ENCODE measurements at regions not wholly inside any gene's neighbourhood (a gene's known extent, or its start where the extent isn't known, plus 50 kb on each side); places are given as distances from the start of the nearest gene placed in this dataset.

DNA sequence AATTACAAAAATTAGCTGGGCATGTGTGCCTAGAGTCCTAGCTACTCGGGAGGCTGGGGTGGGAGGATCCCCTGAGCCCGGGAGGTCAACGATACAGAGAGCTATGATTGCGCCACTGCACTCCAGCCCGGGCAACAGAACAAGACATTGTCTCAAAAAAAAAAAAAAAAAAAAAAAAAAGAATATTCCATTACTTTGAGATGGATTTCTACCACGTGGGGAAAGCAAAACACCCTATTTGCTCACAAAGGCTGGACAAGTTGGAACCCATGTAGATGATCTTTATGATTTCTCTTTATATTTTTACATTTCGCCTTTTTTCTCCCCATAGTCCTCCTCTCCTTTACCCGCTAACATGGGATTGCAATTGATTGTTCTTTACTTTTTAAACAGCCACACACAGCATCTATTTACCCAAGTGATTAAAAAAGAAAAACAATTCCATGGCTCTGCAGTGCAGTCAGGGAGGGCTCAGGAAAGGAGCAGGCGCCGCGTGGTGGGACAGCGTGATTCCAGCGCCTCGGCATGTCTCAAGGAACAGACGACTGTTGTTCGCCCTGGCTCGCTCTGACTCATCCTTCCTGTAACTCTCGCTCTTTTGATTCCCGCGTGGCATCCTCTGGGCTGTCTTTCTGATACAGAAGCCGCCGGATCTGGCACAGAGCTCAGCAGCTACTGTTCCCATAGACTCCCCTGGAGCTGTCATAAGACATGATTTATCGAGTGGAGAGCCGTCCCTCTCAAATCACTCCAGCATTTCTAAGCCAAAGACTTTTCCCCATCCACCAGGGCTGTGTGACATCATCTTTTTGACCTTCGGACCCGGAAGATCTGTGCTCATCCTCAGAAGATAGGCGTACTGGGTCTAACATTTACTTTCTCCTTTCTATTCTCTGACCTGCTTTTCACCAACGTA is 230.4 kb upstream of the AGAP1 start:
- Histone ChIP-seq H2AFZ (ENCODE audit: low read length) (peak overlapping the region; percentile 73), H3K9me3 (ENCODE audit: low read depth, low read length) (no peaks in the 10 kb centered on the region), H4K20me1 (ENCODE audit: insufficient read depth, low read length) (no peaks in the 10 kb centered on the region), H3K27ac (ENCODE audit: low read depth, low read length) (peak overlapping the region; percentile 56), H3K79me2 (ENCODE audit: insufficient read depth, low read length) (no peaks in the 10 kb centered on the region), H3K36me3 (ENCODE audit: insufficient read depth, low read length) (no peaks in the 10 kb centered on the region), H3K4me2 (ENCODE audit: insufficient read depth, low read length) (peak overlapping the region; percentile 78), H3K27me3 (ENCODE audit: insufficient read depth, low read length) (no peaks in the 10 kb centered on the region), H3K4me3 (ENCODE audit: insufficient read depth, low read length) (peak overlapping the region; percentile 55), H3K4me1 (ENCODE audit: insufficient read depth, low read length) (peaks cover 26% of the 10 kb centered on the region)
- TF ChIP-seq, protein P1, sequence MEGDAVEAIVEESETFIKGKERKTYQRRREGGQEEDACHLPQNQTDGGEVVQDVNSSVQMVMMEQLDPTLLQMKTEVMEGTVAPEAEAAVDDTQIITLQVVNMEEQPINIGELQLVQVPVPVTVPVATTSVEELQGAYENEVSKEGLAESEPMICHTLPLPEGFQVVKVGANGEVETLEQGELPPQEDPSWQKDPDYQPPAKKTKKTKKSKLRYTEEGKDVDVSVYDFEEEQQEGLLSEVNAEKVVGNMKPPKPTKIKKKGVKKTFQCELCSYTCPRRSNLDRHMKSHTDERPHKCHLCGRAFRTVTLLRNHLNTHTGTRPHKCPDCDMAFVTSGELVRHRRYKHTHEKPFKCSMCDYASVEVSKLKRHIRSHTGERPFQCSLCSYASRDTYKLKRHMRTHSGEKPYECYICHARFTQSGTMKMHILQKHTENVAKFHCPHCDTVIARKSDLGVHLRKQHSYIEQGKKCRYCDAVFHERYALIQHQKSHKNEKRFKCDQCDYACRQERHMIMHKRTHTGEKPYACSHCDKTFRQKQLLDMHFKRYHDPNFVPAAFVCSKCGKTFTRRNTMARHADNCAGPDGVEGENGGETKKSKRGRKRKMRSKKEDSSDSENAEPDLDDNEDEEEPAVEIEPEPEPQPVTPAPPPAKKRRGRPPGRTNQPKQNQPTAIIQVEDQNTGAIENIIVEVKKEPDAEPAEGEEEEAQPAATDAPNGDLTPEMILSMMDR (IDR thresholded peaks at IDR 0.05; ENCODE audit: extremely low read depth, low read depth, low read length): no peak
- peak; percentile 91 for DNase-seq (ENCODE audit: insufficient read length, low spot score, missing footprints)

DNA sequence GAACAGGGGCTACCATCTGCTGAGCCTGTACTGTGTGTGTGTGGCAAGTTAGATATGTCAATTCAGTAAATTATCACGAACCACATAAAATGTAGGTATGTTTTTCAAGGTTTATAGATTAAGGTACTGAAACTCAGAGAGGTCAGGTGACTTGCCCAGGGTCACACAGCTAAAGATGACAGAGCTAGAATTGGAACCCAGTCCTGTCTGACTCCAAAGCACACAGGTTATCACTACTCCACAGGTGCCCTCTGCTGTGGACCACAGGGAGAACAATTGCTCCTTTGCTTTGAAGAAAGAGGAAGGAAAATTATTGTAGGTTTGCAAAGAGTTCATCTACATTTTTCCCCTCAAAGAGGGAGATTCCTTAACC is 229.7 kb upstream of the AGAP1 start:
- no peaks in the 10 kb centered on the region for H3K27me3 ChIP-seq (ENCODE audit: insufficient read depth, low read length)
- no peak for DNase-seq (ENCODE audit: insufficient read length, low spot score, missing footprints)
- peaks cover 32% of the 10 kb centered on the region for H3K4me1 ChIP-seq (ENCODE audit: insufficient read depth, low read length)
- H4K20me1 ChIP-seq (ENCODE audit: insufficient read depth, low read length): no peaks in the 10 kb centered on the region
- H3K79me2 ChIP-seq (ENCODE audit: insufficient read depth, low read length): no peaks in the 10 kb centered on the region
- peak overlapping the region; percentile 73 for H2AFZ ChIP-seq (ENCODE audit: low read length)
- TF ChIP-seq, protein P1 (IDR thresholded peaks at IDR 0.05; ENCODE audit: extremely low read depth, low read depth, low read length): no peak
- H3K9me3 ChIP-seq (ENCODE audit: low read depth, low read length): no peaks in the 10 kb centered on the region
- no peaks in the 10 kb centered on the region for H3K36me3 ChIP-seq (ENCODE audit: insufficient read depth, low read length)
- H3K4me3 ChIP-seq (ENCODE audit: insufficient read depth, low read length): peak overlapping the region; percentile 55
- peak overlapping the region; percentile 78 for H3K4me2 ChIP-seq (ENCODE audit: insufficient read depth, low read length)
- H3K27ac ChIP-seq (ENCODE audit: low read depth, low read length): peak overlapping the region; percentile 56

DNA sequence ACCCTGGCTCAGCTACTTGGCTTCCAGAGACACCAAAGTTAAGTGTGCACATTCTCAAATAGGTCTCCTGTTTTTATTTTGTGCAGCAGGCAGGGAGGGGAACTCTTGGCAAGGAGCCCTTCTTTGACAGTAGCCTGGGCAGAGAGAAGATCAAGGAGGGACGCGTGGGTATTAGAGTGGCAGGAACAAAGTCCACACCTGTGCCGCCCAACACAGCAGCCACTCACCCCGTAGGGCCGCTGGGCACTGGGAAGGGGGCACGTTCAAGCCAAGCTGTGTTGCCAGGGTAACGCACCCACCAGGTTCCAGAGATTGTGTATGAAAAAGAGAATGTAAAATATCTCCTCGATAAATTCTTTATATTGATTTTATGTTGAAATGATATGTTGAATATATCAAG is 229.3 kb upstream of the AGAP1 start:
- no peak overlapping the region for H3K4me2 ChIP-seq (ENCODE audit: insufficient read depth, low read length)

More for the DNA sequence above, 229.3 kb upstream of the AGAP1 start:
- TF ChIP-seq, protein P1 (IDR thresholded peaks at IDR 0.05; ENCODE audit: extremely low read depth, low read depth, low read length): no peak
- H3K27ac ChIP-seq (ENCODE audit: low read depth, low read length): no peak overlapping the region
- no peaks in the 10 kb centered on the region for H3K79me2 ChIP-seq (ENCODE audit: insufficient read depth, low read length)
- H3K4me1 ChIP-seq (ENCODE audit: insufficient read depth, low read length): peaks cover 35% of the 10 kb centered on the region
- H3K27me3 ChIP-seq (ENCODE audit: insufficient read depth, low read length): no peaks in the 10 kb centered on the region
- no peak overlapping the region for H2AFZ ChIP-seq (ENCODE audit: low read length)
- H3K36me3 ChIP-seq (ENCODE audit: insufficient read depth, low read length): no peaks in the 10 kb centered on the region
- H3K9me3 ChIP-seq (ENCODE audit: low read depth, low read length): no peaks in the 10 kb centered on the region
- no peak for DNase-seq (ENCODE audit: insufficient read length, low spot score, missing footprints)
- H3K4me3 ChIP-seq (ENCODE audit: insufficient read depth, low read length): no peak overlapping the region
- H4K20me1 ChIP-seq (ENCODE audit: insufficient read depth, low read length): no peaks in the 10 kb centered on the region
